Calu3 (cell line): ENCODE measurements at regions not wholly inside any gene's neighbourhood (a gene's known extent, or its start where the extent isn't known, plus 50 kb on each side); places are given as distances from the start of the nearest gene placed in this dataset.

Experiments
- BruUV-seq: library from RNA; stranded (reverse); fragments of 400-500 nt; replicated peaks from 2 replicates; lab custom pipeline; 2021; lab: Mats Ljungman, UMichigan
- CTCF ChIA-PET: fragments of 300-600 bp; sonication (Branson Sonifier 250); formaldehyde crosslinking; loops from one replicate; lab custom pipeline; 2022; ENCODE audit warnings: antibody characterized with exemption; lab: Charles Lee
- DNase-seq: peaks from one replicate; pipeline ENCODE4 v3.0.0; 2022
- H3K27ac Mint-ChIP-seq: one replicate; pipeline ENCODE4 v1.8.0; 2022; ENCODE audit warnings: mixed read lengths; ENCODE audit not compliant: unreplicated experiment
- H3K27me3 Mint-ChIP-seq: one replicate; pipeline ENCODE4 v1.8.0; 2022; ENCODE audit warnings: mixed read lengths; ENCODE audit not compliant: unreplicated experiment
- H3K36me3 Mint-ChIP-seq: one replicate; pipeline ENCODE4 v1.8.0; 2022; ENCODE audit warnings: mild to moderate bottlenecking, moderate library complexity, mixed read lengths; ENCODE audit not compliant: insufficient read depth, unreplicated experiment
- H3K4me1 Mint-ChIP-seq: one replicate; pipeline ENCODE4 v1.8.0; 2022; ENCODE audit warnings: mild to moderate bottlenecking, low read depth, mixed read lengths; ENCODE audit not compliant: unreplicated experiment
- H3K4me3 Mint-ChIP-seq: one replicate; pipeline ENCODE4 v1.8.0; 2022; ENCODE audit warnings: mild to moderate bottlenecking, low read depth, moderate library complexity, mixed read lengths; ENCODE audit not compliant: unreplicated experiment
- H3K9me3 Mint-ChIP-seq: one replicate; pipeline ENCODE4 v1.8.0; 2022; ENCODE audit warnings: low read depth, mixed read lengths; ENCODE audit not compliant: unreplicated experiment
- intact Hi-C: fragments of 100-400 bp; cut with micrococcal nuclease; formaldehyde crosslinking; loops from one replicate; pipeline ENCODE4 v1.10.0; 2022; ENCODE audit not compliant: unreplicated experiment
- TF ChIP-seq, protein P1 (sequence below): fragments of 200-600 bp; IDR thresholded peaks from one replicate; pipeline ENCODE4 v1.8.0; 2022; ENCODE audit warnings: antibody characterized with exemption; ENCODE audit not compliant: unreplicated experiment

DNA sequence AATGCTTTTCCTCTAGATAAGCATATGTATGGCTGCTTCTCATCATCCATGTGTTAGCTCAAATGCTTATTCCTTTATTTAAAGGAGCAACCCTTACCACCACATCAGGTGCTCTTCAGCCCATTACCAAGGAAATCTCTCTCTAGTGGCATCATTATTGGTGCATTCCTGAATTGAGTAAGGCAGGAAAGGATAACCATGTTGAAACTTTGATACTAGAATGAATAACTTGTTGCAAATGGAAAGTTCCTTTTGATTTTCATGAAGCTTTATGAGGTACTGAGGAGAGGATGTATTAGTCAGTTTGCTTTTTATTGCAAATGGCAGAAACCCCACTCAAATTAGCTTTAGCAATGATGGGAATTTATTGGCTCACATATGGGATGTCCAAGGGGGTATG is 212.3 kb upstream of the FGF13 start:
- Mint-ChIP-seq H3K9me3 (peaks cover 5% of the 10 kb centered on the region), H3K4me1 (no peaks in the 10 kb centered on the region), H3K27ac (no peak overlapping the region), H3K36me3 (no peaks in the 10 kb centered on the region), H3K4me3 (no peak overlapping the region), H3K27me3 (no peaks in the 10 kb centered on the region)
- no peak for DNase-seq
- CTCF ChIA-PET = no interaction called here
- intact Hi-C loops = no loop called here
- BruUV-seq = no TSS peak
- TF ChIP-seq, protein P1, sequence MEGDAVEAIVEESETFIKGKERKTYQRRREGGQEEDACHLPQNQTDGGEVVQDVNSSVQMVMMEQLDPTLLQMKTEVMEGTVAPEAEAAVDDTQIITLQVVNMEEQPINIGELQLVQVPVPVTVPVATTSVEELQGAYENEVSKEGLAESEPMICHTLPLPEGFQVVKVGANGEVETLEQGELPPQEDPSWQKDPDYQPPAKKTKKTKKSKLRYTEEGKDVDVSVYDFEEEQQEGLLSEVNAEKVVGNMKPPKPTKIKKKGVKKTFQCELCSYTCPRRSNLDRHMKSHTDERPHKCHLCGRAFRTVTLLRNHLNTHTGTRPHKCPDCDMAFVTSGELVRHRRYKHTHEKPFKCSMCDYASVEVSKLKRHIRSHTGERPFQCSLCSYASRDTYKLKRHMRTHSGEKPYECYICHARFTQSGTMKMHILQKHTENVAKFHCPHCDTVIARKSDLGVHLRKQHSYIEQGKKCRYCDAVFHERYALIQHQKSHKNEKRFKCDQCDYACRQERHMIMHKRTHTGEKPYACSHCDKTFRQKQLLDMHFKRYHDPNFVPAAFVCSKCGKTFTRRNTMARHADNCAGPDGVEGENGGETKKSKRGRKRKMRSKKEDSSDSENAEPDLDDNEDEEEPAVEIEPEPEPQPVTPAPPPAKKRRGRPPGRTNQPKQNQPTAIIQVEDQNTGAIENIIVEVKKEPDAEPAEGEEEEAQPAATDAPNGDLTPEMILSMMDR = no peak

DNA sequence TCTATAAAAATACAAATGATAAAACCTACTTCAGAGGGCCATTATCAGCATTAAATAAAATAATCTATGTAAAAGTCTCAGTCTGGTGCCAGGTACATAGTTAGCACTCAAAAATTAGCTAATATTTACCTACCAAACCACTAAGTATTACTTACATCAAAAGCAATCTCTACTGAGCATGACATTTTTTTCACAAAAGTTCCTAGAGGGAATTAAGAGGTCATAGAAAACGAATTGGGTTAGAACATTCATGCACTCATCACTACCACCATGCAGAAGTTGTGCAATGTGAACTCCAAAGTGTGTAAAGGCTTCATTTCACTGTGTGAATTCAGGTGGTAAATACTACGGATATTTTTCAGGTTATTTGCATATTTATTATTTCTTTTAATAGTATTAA is 209.5 kb upstream of the FGF13 start:
- no peak overlapping the region for H3K4me3 Mint-ChIP-seq
- no peak for DNase-seq
- peaks cover 2% of the 10 kb centered on the region for H3K9me3 Mint-ChIP-seq
- H3K27me3 Mint-ChIP-seq = no peaks in the 10 kb centered on the region
- TF ChIP-seq, protein P1 = no peak
- no peaks in the 10 kb centered on the region for H3K4me1 Mint-ChIP-seq
- no TSS peak for BruUV-seq
- CTCF ChIA-PET = no interaction called here
- intact Hi-C loops = no loop called here
- H3K27ac Mint-ChIP-seq = no peak overlapping the region
- H3K36me3 Mint-ChIP-seq = no peaks in the 10 kb centered on the region

- Mint-ChIP-seq H3K27ac (no peak overlapping the region), H3K4me1 (no peaks in the 10 kb centered on the region), H3K9me3 (peaks cover 5% of the 10 kb centered on the region), H3K36me3 (no peaks in the 10 kb centered on the region), H3K4me3 (no peak overlapping the region), H3K27me3 (no peaks in the 10 kb centered on the region)
- BruUV-seq = no TSS peak
- TF ChIP-seq, protein P1 = no peak
- intact Hi-C loops = no loop called here
- CTCF ChIA-PET = no interaction called here
- DNase-seq = no peak
These were observed 206.3 kb upstream of the FGF13 start for GRCh38 chrX:138917781-138918180.

GRCh38 chrX:138914767-138915166 is 203.2 kb upstream of the FGF13 start:
- Mint-ChIP-seq H3K4me1 (no peaks in the 10 kb centered on the region), H3K4me3 (no peak overlapping the region), H3K36me3 (no peaks in the 10 kb centered on the region), H3K27me3 (no peaks in the 10 kb centered on the region), H3K27ac (no peak overlapping the region), H3K9me3 (peaks cover 5% of the 10 kb centered on the region)
- no TSS peak for BruUV-seq
- intact Hi-C loops = no loop called here
- CTCF ChIA-PET = no interaction called here
- DNase-seq = no peak
- TF ChIP-seq, protein P1 = no peak
